Fibroblast of the aortic adventitia (primary cell): ENCODE measurements at regions not wholly inside any gene's neighbourhood (a gene's known extent, or its start where the extent isn't known, plus 50 kb on each side); places are given as distances from the start of the nearest gene placed in this dataset.

Experiments used
- DNase-seq: peaks from one replicate; pipeline ENCODE4 v3.0.0-alpha.2; 2010; ENCODE audit warnings: low read depth
- H3K4me3 ChIP-seq: 2 replicates; pipeline ENCODE4 v1.5.1; 2011; ENCODE audit warnings: low read depth, mild to moderate bottlenecking, control low read depth, low read length, moderate library complexity
- CTCF ChIP-seq: IDR thresholded peaks from 2 replicates; pipeline ENCODE4 v1.5.1; 2011; ENCODE audit warnings: mild to moderate bottlenecking, low read length, control low read depth, inconsistent platforms; ENCODE audit not compliant: insufficient read depth

GRCh38 chr6:126944512-126944911 lies 174.0 kb upstream of the RSPO3 start:
- no peak for TF ChIP-seq CTCF
- DNase-seq: no peak
- H3K4me3 ChIP-seq: no peak overlapping the region

GRCh38 chr6:126945150-126945685 lies 173.3 kb upstream of the RSPO3 start:
- no peak for TF ChIP-seq CTCF
- H3K4me3 ChIP-seq: no peak overlapping the region
- no peak for DNase-seq

GRCh38 chr6:126945812-126946360 lies 172.6 kb upstream of the RSPO3 start:
- DNase-seq: no peak
- TF ChIP-seq CTCF: no peak
- H3K4me3 ChIP-seq: no peak overlapping the region

GRCh38 chr6:126947070-126947469 lies 171.4 kb upstream of the RSPO3 start:
- no peak overlapping the region for H3K4me3 ChIP-seq
- no peak for TF ChIP-seq CTCF
- peak; percentile 38 for DNase-seq

GRCh38 chr6:126949786-126950185 lies 168.7 kb upstream of the RSPO3 start:
- DNase-seq: no peak
- TF ChIP-seq CTCF: no peak
- no peak overlapping the region for H3K4me3 ChIP-seq

- no peak overlapping the region for H3K4me3 ChIP-seq
- no peak for TF ChIP-seq CTCF
- no peak for DNase-seq
Measured at GRCh38 chr6:126955621-126956020, 162.8 kb upstream of the RSPO3 start.

- DNase-seq: no peak
- TF ChIP-seq CTCF: no peak
- no peak overlapping the region for H3K4me3 ChIP-seq
Measured at GRCh38 chr6:126957721-126958120, 160.8 kb upstream of the RSPO3 start.
